ENCODE measurements at regions not wholly inside any gene's neighbourhood (a gene's known extent, or its start where the extent isn't known, plus 50 kb on each side); places are given as distances from the start of the nearest gene placed in this dataset.
"Not testable (repeated sequence)": the region's sequence is repeated elsewhere in the genome, so short reads cannot be mapped to it uniquely, and the experiment has no call there.

DNA sequence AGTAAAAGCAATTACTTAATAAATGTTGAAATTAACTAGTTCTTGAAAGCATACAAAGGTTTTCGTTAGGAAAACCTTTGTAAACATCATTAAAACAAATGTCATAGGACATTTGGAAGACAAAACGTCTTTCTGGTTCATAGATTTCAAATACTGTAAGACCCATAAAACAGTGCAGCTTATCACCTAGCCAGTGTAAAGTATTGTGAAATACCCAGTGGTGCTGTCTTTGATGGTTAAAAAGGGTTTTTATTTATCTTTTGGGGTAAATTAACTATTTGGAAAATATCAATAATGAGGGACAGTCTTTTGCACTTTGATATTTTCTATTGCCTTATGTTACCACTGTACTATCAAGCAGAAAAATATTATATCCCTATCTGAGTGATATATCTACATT lies 120.0 kb upstream of the FAM98A start:
- no peak for DNase-seq (ENCODE audit: low read depth)

DNA sequence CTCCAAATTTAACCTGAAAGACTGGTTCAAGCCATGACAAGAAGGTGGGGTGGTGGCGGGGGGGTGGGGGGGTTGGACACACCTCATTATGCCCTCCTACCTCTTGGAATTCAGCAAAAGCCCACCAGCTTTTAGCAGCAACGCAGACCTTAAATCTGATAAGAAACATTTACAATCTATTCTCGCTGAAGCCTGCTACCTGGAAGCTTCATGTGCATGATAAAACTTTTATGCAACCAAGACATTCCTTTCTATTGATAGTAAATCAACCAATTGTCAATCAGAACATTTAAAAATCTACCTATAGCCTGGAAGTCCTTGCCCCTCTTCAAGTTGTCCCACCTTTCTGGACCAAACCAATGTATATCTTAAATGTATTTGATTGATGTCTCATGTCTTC lies 113.6 kb upstream of the FAM98A start:
- DNase-seq (ENCODE audit: low read depth): no peak

GRCh38 chr2:33709951-33710350 lies 110.9 kb upstream of the FAM98A start:
- DNase-seq (ENCODE audit: low read depth): no peak

- DNase-seq (ENCODE audit: low read depth): no peak
These were observed 108.2 kb upstream of the FAM98A start for GRCh38 chr2:33707312-33707711.

GRCh38 chr2:33706410-33706809 lies 107.3 kb upstream of the FAM98A start:
- DNase-seq (ENCODE audit: low read depth): no peak

GRCh38 chr2:33704406-33704855 lies 105.3 kb upstream of the FAM98A start:
- no peak for DNase-seq (ENCODE audit: low read depth)

DNA sequence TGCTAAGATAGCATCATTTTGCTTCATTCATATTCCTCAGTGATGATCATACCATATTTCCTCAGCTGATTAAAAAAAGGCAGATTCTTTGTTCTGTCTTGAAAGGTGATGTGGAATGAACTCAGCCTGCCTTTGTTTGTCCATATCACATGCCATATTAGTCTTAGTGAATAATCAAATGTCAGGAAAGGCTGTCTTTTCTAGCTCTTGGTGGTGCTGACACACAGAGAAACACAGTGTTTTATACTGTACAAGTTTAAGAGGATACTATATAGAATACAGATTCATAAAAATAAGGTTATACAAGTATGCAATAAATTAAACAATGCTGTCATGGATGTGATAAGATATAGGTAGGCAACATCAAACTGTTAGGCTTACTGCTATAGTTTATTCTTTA lies 97.1 kb upstream of the FAM98A start:
- no peak for DNase-seq (ENCODE audit: low read depth)

GRCh38 chr2:33694904-33695303 lies 95.8 kb upstream of the FAM98A start:
- DNase-seq (ENCODE audit: low read depth): no peak

- not testable (repeated sequence) for DNase-seq (ENCODE audit: low read depth)
These were observed 91.6 kb upstream of the FAM98A start for GRCh38 chr2:33690686-33691085.

DNA sequence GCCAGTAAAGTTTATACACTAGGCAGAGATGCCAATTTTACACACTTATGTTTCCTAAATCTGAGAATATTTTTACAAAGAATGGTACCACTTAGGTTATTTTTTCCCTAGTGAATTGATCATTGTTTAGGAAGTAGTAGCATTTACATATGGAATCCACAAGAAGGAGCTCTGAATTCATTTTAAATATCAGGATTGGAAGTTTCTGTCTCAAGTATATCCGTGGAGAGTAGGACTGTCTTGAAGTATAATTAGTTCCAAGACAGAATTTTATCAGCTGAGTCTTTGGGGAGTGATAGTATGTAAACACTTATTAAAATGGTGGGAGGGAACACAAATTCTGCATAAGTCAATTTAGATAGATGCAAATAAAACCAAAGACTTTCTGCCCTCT lies 82.3 kb upstream of the FAM98A start:
- DNase-seq (ENCODE audit: low read depth): no peak

- DNase-seq (ENCODE audit: low read depth): no peak
These were observed 81.7 kb upstream of the FAM98A start for GRCh38 chr2:33680644-33681363.

GRCh38 chr2:33678436-33678835 lies 79.3 kb upstream of the FAM98A start:
- DNase-seq (ENCODE audit: low read depth): no peak

- no peak for DNase-seq (ENCODE audit: low read depth)
These were observed 74.8 kb upstream of the FAM98A start for GRCh38 chr2:33673937-33674336.

DNA sequence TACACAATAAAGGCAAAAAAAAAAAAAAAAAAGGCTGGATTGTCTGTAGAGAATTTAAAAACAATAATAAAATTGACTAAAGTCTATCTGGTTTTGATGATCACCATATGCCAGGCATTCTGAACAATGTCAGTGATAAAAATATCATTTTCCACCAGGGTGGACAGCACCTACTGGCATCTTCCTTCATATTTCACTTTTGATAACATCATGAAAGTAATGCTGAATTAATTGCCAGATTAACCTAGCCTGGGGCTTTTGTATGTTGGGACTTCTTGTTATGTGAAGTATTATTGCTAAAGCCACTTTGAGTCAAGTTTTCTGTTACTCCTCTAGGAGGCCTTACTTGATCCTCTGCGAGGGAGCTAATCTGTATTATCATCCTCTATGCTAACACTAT lies 73.8 kb upstream of the FAM98A start:
- no peak for DNase-seq (ENCODE audit: low read depth)

GRCh38 chr2:33672389-33672788 lies 73.3 kb upstream of the FAM98A start:
- no peak for DNase-seq (ENCODE audit: low read depth)

- no peak for DNase-seq (ENCODE audit: low read depth)
These were observed 72.1 kb upstream of the FAM98A start for GRCh38 chr2:33671198-33671597.

- DNase-seq (ENCODE audit: low read depth): peak; percentile 13
These were observed 71.4 kb upstream of the FAM98A start for GRCh38 chr2:33670392-33670937.

GRCh38 chr2:33666879-33667278 lies 67.8 kb upstream of the FAM98A start:
- no peak for DNase-seq (ENCODE audit: low read depth)

DNA sequence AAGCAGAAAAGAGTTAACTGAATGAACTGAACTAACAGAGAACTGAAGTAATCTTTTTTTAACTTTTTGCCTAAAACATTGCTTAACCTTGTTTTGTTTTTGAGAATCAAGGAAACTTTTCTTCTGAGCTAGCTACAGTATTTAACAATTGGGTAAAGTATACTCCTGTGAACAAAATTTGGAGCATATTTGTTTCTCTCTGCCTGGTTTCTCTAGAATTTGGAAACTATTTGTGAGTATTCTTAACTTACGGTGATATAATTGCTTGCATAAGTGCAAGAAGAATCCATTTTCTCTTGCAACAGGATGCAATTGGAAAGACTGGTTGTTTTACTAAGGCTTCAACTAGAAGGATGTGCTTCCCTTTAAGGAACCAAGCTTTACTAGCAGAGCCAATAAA lies 65.9 kb upstream of the FAM98A start:
- no peak for DNase-seq (ENCODE audit: low read depth)

- DNase-seq (ENCODE audit: low read depth): no peak
These were observed 61.5 kb upstream of the FAM98A start for GRCh38 chr2:33660416-33661123.

- DNase-seq (ENCODE audit: low read depth): no peak
These were observed 56.7 kb upstream of the FAM98A start for GRCh38 chr2:33655626-33656320.

- DNase-seq (ENCODE audit: low read depth): no peak
These were observed 53.7 kb upstream of the FAM98A start for GRCh38 chr2:33652830-33653229.

GRCh38 chr2:33650171-33650570 lies 51.1 kb upstream of the FAM98A start:
- DNase-seq (ENCODE audit: low read depth): no peak

All from Daoy (cell line).